ENCODE measurements at regions not wholly inside any gene's neighbourhood (a gene's known extent, or its start where the extent isn't known, plus 50 kb on each side); places are given as distances from the start of the nearest gene placed in this dataset.

DNA sequence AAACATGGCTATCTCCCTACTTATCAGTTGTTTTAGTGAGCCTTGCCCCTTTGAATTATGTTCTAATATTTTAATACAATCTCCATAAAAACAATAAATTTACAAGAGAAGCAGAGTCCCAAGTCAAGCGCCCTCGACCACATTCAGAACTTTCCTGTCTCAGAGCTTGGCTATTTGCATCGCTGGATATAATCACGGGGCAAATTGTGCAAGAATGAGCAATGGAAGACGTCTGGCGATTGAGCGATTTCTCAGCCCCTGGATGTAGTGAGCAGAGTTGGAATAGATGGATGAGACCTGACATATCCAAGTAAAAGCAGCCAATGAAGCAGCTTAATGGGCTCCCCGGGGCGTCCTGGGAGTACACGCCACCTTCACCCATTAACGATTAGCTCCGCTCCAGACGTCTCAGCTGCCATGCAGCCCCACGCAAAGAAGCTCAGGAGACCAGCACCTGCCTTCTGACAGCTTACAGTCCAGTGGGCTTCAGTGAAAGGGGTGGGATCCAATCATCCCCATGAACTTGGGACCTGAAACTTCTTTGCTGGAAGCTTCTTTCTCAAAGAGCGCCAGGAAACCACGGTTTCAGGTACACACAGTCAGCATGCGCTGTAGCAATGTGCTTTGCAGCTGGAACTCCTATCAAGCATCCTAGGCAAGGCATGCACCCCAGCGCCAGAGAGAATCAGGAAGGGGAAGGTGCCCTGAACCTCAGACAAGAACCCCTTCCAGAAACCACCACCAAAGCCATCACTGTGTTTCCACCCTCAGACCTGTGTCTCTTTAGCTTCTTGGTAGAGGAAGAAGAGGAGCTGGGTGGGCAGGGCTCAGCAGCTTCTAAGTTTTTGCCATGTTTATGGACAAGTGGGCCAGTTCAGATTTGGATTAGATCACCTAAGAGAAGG lies 92.0 kb upstream of the IRX4 start:
- no peaks in the 10 kb centered on the region for H3K9me1 ChIP-seq (replicated peaks; ENCODE audit: control insufficient read depth, extremely low read depth, insufficient read depth, low read length)
- intact Hi-C loops (cut with micrococcal nuclease) = no loop called here
- H3K36me3 ChIP-seq (ENCODE audit: control insufficient read depth in 2 of 2, extremely low read depth in 1 of 2, insufficient read depth in 2 of 2, low read length in 2 of 2) = no peaks in the 10 kb centered on the region
- no peak overlapping the region for H2AFZ ChIP-seq (ENCODE audit: low read depth, low read length)
- dilution Hi-C loops (cut with MboI; ENCODE audit: extremely low pct_ligation_motif_present, low sequenced_read_pairs) = no loop called here
- ChIA-PET POLR2A (no interaction called here), CTCF (no interaction called here)
- BruUV-seq (replicated peaks) = no TSS peak
- H3K27me3 ChIP-seq (ENCODE audit: control insufficient read depth in 2 of 2, insufficient read depth in 2 of 2, low read length in 2 of 2) = no peaks in the 10 kb centered on the region
- H3K4me1 ChIP-seq (ENCODE audit: control insufficient read depth, extremely low read depth, insufficient read depth, low read length) = no peaks in the 10 kb centered on the region
- H3K79me2 ChIP-seq (ENCODE audit: control insufficient read depth, insufficient read depth, low read length) = no peaks in the 10 kb centered on the region
- no peak overlapping the region for H3K4me3 ChIP-seq (replicated peaks in 1 of 3; ENCODE audit: insufficient read depth in 1 of 3, low read depth in 1 of 3, low read length in 3 of 3)
- H3K9me3 ChIP-seq (replicated peaks; ENCODE audit: control insufficient read depth, insufficient read depth, low read length) = no peaks in the 10 kb centered on the region
- FAIRE-seq (no peak), DNase-seq (ENCODE audit: low read depth, low spot score) (no peak)
- no peak overlapping the region for H3K27ac ChIP-seq (ENCODE audit: insufficient read depth, low read depth, low read length)
- no peak for TF ChIP-seq POLR2AphosphoS5 (IDR thresholded peaks at IDR 0.05; ENCODE audit: insufficient read depth, low read depth, low read length)
- TF ChIP-seq, protein P1, sequence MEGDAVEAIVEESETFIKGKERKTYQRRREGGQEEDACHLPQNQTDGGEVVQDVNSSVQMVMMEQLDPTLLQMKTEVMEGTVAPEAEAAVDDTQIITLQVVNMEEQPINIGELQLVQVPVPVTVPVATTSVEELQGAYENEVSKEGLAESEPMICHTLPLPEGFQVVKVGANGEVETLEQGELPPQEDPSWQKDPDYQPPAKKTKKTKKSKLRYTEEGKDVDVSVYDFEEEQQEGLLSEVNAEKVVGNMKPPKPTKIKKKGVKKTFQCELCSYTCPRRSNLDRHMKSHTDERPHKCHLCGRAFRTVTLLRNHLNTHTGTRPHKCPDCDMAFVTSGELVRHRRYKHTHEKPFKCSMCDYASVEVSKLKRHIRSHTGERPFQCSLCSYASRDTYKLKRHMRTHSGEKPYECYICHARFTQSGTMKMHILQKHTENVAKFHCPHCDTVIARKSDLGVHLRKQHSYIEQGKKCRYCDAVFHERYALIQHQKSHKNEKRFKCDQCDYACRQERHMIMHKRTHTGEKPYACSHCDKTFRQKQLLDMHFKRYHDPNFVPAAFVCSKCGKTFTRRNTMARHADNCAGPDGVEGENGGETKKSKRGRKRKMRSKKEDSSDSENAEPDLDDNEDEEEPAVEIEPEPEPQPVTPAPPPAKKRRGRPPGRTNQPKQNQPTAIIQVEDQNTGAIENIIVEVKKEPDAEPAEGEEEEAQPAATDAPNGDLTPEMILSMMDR (IDR thresholded peaks at IDR 0.05; ENCODE audit: extremely low read depth in 1 of 2, insufficient read depth in 1 of 2, low read depth in 1 of 2, low read length in 2 of 2) = no peak
- TF ChIP-seq EZH2 (IDR thresholded peaks at IDR 0.05; ENCODE audit: borderline replicate concordance, low read depth, low read length, severe bottlenecking) = no peak
- no peak for TF ChIP-seq GATA2 (IDR thresholded peaks at IDR 0.05; ENCODE audit: insufficient read depth, insufficient read length, low read depth, low read length)
- no peak for TF ChIP-seq MAX (IDR thresholded peaks at IDR 0.05; ENCODE audit: insufficient read depth, insufficient read length)
- TF ChIP-seq MYC (IDR thresholded peaks at IDR 0.05; ENCODE audit: low read depth, low read length) = no peak
- TF ChIP-seq JUN (IDR thresholded peaks at IDR 0.05; ENCODE audit: borderline replicate concordance, insufficient read depth, insufficient read length, low read depth) = no peak
- TF ChIP-seq POLR2A (IDR thresholded peaks at IDR 0.05; ENCODE audit: low read depth, low read length) = no peak
- no peak for TF ChIP-seq FOS (IDR thresholded peaks at IDR 0.05; ENCODE audit: borderline replicate concordance, insufficient read depth, low read length)
- no peak overlapping the region for H3K4me2 ChIP-seq (ENCODE audit: insufficient read depth, low read length)
- H3K9ac ChIP-seq (replicated peaks; ENCODE audit: extremely low read depth, insufficient read depth, low read length) = no peak overlapping the region
- H4K20me1 ChIP-seq (replicated peaks; ENCODE audit: control insufficient read depth, extremely low read depth, insufficient read depth, low read length) = no peaks in the 10 kb centered on the region

All from endothelial cell of umbilical vein (primary cell).